ENCODE measurements at regions not wholly inside any gene's neighbourhood (a gene's known extent, or its start where the extent isn't known, plus 50 kb on each side); places are given as distances from the start of the nearest gene placed in this dataset.

DNA sequence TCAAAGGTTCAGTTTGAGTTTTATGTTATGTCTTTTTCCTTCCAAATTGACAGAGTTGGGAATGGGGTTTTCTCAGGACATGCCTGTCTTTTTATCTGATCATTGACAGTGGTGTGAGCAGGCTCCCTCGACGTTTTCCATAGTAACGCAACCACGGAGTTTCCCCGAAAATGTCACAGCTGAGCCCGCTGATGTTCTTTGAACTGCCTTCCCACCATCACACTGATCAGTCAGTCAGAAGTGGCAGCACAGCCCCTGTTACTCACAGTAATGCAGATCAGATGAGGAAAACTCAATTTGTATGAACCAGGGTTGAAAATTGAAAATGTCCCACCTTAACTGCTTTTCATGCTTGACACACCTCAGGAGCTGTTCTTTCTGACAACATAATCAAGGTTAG, 210.4 kb downstream of the NECTIN3 start:
- Mint-ChIP-seq H3K4me1 (ENCODE audit: low read depth) (peaks cover 2% of the 10 kb centered on the region), H3K27ac (no peak overlapping the region), H3K9me3 (ENCODE audit: low read depth) (no peaks in the 10 kb centered on the region), H3K27me3 (no peaks in the 10 kb centered on the region), H3K4me3 (ENCODE audit: low read depth) (no peak overlapping the region), H3K36me3 (ENCODE audit: insufficient read depth) (no peaks in the 10 kb centered on the region)
- TF ChIP-seq, protein P1, sequence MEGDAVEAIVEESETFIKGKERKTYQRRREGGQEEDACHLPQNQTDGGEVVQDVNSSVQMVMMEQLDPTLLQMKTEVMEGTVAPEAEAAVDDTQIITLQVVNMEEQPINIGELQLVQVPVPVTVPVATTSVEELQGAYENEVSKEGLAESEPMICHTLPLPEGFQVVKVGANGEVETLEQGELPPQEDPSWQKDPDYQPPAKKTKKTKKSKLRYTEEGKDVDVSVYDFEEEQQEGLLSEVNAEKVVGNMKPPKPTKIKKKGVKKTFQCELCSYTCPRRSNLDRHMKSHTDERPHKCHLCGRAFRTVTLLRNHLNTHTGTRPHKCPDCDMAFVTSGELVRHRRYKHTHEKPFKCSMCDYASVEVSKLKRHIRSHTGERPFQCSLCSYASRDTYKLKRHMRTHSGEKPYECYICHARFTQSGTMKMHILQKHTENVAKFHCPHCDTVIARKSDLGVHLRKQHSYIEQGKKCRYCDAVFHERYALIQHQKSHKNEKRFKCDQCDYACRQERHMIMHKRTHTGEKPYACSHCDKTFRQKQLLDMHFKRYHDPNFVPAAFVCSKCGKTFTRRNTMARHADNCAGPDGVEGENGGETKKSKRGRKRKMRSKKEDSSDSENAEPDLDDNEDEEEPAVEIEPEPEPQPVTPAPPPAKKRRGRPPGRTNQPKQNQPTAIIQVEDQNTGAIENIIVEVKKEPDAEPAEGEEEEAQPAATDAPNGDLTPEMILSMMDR (IDR thresholded peaks at IDR 0.05; ENCODE audit: unreplicated experiment): no peak
- no peak for DNase-seq (ENCODE audit: low spot score, unreplicated experiment)

DNA sequence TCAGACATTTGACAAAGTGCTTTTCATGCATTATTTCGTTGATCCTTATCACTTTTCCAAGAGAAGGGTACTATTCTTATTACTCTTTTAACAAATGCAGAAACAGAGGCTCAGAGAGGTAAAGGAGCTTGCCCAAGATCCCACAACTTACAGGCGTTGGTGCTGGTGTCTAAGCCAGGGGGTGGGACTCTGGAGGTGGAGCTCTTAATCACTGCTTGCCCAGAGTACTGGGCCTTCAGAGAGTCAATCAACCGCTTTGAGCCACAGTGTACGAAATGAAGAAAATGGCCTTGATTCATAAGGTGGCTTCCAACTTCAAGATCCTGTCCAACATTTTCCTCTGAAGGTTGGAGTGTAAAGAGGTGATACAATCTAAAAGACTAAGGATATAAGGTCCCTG, 211.5 kb downstream of the NECTIN3 start:
- Mint-ChIP-seq H3K27ac (no peak overlapping the region), H3K4me3 (ENCODE audit: low read depth) (no peak overlapping the region), H3K9me3 (ENCODE audit: low read depth) (no peaks in the 10 kb centered on the region), H3K27me3 (no peaks in the 10 kb centered on the region), H3K4me1 (ENCODE audit: low read depth) (no peaks in the 10 kb centered on the region), H3K36me3 (ENCODE audit: insufficient read depth) (no peaks in the 10 kb centered on the region)
- no peak for DNase-seq (ENCODE audit: low spot score, unreplicated experiment)
- TF ChIP-seq, protein P1 (IDR thresholded peaks at IDR 0.05; ENCODE audit: unreplicated experiment): no peak

DNA sequence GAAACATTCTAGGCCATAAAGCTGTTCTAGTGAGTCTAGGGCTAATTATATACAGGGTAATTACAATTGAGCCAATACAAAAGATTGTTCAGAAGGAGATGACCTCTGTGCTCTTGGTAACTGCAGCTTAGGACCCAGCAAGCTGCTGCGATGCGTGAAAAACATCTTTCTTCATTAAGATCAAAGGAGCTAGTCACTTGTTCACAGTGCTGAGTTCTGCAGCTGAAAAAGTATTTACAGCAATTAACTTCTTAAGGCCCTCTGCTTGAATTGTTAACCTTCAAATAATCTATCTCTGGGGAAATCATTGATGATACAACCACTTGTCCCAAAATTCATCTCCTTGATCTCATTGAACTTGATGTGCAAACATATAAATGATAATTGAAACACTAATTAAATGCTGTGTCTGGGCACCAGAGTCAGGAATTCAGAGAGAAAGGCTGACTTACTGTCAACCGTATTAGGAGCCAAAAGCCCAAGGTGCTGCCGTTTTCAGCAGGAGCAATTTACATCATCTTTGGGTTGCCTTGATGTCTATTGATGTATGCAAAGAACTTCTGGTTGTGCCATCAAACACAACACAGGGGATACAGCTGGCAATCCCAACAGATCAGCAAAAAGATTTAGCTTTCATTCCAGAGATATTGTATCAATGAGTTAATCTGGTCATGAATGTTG, 213.0 kb downstream of the NECTIN3 start:
- Mint-ChIP-seq H3K36me3 (ENCODE audit: insufficient read depth) (no peaks in the 10 kb centered on the region), H3K4me1 (ENCODE audit: low read depth) (no peaks in the 10 kb centered on the region), H3K27me3 (no peaks in the 10 kb centered on the region), H3K4me3 (ENCODE audit: low read depth) (no peak overlapping the region), H3K27ac (no peak overlapping the region), H3K9me3 (ENCODE audit: low read depth) (peaks cover 3% of the 10 kb centered on the region)
- TF ChIP-seq, protein P1 (IDR thresholded peaks at IDR 0.05; ENCODE audit: unreplicated experiment): no peak
- DNase-seq (ENCODE audit: low spot score, unreplicated experiment): no peak

DNA sequence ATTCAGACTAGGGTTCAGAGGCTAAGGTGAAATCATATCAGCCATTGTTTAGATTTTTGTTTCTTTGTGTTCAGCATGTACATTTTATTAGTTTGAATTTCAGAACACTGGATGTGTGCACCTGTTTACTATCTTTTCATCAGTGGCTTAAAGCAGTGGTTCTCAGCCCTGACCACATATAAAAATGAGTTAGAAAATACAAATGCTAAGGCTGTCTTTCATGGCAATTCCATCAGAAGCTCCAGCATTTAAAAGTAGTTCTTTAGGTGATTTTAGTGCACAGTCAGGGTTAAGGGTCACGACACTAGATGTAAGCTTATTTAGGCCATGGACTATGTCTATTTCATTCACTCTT, 213.5 kb downstream of the NECTIN3 start:
- H3K4me1 Mint-ChIP-seq (ENCODE audit: low read depth): no peaks in the 10 kb centered on the region
- no peak overlapping the region for H3K27ac Mint-ChIP-seq
- H3K36me3 Mint-ChIP-seq (ENCODE audit: insufficient read depth): no peaks in the 10 kb centered on the region
- H3K4me3 Mint-ChIP-seq (ENCODE audit: low read depth): no peak overlapping the region
- TF ChIP-seq, protein P1 (IDR thresholded peaks at IDR 0.05; ENCODE audit: unreplicated experiment): no peak
- DNase-seq (ENCODE audit: low spot score, unreplicated experiment): no peak
- no peaks in the 10 kb centered on the region for H3K27me3 Mint-ChIP-seq
- H3K9me3 Mint-ChIP-seq (ENCODE audit: low read depth): peaks cover 6% of the 10 kb centered on the region

DNA sequence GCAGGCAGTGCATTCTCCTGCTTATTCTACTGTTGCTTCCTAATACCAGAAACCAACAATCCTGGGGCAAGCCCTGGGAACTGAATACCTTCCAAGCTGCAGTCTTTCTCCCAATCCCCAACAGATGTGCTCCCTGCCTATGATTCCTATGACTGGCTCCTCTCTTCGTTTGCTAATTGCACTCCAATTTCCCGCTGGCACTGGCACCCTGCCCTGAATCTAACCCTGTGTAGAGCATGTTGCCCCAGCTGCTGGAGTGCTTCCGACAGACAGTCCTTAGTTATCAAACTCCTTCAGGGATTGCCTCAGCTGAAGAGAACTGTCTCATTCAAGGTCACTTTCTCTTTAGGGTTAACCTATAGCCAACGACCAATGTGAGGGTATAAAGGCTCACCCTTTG, 214.1 kb downstream of the NECTIN3 start:
- TF ChIP-seq, protein P1 (IDR thresholded peaks at IDR 0.05; ENCODE audit: unreplicated experiment): no peak
- Mint-ChIP-seq H3K4me1 (ENCODE audit: low read depth) (no peaks in the 10 kb centered on the region), H3K27ac (no peak overlapping the region), H3K9me3 (ENCODE audit: low read depth) (peaks cover 7% of the 10 kb centered on the region), H3K4me3 (ENCODE audit: low read depth) (no peak overlapping the region), H3K27me3 (no peaks in the 10 kb centered on the region), H3K36me3 (ENCODE audit: insufficient read depth) (no peaks in the 10 kb centered on the region)
- no peak for DNase-seq (ENCODE audit: low spot score, unreplicated experiment)
